Ramos (cell line): ENCODE measurements at regions not wholly inside any gene's neighbourhood (a gene's known extent, or its start where the extent isn't known, plus 50 kb on each side); places are given as distances from the start of the nearest gene placed in this dataset.

Experiments
- in situ Hi-C: fragments of 300-500 bp; cut with MboI; formaldehyde crosslinking; loops from one replicate; pipeline ENCODE4 v1.14.3; 2022; ENCODE audit warnings: low sequenced_read_pairs; ENCODE audit not compliant: unreplicated experiment

DNA sequence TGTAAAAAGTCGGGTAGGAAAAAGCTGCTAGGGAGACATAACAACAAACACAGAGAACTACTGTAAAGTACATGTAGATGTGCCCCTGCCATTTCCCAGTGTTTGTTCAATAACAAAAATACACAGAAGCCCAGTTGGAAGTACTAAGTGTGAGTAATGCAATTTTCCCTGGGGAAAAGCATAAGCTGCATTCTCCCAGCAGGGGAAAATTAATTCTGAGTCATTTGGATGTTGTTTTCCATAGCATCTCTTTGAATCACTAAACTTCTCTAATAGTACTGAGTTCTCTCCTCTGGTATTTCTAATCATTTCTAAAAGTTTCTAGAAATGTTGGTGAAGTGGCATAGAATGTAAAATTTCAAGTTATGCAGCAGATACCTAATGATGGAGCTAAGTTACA lies 1114.9 kb downstream of the C4orf33 start:
- in situ Hi-C loops = no loop called here

DNA sequence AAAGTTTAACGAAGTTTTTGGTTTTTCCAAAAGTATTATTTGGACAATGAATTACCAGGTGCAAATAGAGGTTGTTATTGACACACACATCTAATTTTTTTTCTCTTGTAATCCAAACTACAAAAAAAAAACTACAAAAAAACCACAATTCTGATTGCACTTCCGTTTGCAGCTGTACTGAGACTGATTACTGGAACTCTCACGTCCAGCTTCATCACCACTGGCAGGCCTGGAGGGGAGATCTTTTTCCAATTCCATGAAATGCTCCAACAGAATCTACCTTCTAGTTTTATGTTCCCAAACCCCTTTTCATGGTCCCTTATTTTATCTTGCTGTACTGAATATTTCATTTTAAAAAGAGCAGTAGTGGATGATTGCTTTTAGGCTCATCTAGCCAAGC lies 1118.3 kb downstream of the C4orf33 start:
- in situ Hi-C loops = no loop called here

DNA sequence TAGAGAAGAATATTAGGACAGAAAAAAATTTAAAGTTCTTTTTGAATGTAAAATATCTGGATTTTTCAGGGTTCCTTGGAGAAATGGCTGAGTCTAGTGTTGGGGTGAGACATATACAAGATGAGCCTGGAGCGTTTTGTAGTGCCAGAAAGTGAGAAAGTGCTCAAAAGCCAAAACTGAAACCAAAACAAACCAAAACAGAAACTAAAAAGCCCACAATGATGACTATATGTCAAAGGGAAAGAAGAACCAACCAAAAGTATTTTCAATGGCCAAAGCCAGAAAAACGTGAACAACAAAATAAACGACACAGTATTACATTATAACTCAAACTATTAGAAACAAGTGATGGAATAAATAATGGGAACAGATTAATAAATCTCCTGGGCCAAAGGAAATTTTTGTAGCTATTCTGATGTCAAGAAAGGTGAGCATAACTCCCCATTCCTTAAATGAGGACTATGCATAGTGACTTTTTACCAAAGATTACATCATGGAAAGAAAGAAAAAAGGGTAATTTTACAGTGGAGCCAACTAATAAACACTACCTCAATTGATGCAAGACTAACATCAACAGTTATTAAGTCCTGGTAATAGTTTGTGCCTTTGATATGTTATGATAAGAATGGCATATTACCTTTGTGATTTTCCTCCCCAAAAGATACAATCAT lies 1137.6 kb downstream of the C4orf33 start:
- in situ Hi-C loops = no loop called here

DNA sequence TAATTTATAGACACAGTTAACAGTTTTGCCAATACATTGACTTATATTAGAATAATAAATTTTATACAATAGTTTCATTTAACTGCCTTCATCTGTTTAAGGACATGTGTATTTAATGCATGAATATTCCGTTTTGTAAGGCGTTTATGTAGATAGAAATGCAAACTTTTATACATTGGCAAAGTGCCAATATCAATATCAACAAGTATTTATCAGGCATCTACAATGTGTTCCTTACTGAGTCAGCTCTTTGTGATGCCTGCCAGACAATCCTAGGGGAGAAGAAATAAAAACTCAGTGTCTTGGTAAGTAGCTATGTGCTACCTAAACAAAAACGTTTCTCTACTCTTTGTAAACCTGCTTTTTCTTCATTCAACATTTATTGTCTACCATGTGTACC lies 1142.2 kb downstream of the C4orf33 start:
- in situ Hi-C loops = no loop called here

DNA sequence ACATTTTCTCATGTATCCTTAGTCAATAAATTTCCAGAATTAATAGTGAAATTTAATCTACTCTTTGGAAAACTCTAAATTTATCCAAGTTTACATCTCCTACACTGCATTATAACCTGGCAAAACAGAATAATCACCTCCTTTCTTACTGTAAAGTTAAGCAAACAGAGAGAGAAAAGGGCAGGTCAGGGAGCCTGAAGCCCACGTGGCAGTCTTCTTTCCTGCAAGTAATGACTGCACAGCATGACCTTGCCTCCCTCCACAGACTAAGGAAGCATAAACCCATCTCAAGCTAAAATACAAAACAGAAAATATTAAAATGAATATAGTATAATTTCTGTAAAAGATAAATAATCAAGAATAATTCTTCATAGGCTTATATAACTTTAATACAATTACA lies 1153.0 kb downstream of the C4orf33 start:
- in situ Hi-C loops = no loop called here

DNA sequence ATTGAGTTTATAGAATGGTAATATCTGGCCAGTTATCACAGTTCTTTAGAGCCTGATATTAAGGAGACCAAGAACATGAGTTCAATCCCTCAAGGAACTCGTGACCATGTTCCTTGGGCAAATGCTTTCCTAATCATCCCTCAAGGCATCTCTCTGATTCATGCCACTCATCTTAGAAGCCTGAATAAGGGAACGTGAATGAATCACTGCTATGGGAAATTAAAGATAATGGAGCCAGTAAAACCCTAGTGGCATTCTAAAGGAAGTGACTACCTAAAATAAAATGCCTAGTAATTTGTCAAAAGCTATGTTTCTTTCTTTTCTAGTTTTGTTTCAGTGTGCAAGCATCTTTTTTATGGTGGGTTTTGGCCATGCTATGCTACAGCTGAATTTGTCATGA lies 1161.3 kb downstream of the C4orf33 start:
- in situ Hi-C loops = no loop called here

DNA sequence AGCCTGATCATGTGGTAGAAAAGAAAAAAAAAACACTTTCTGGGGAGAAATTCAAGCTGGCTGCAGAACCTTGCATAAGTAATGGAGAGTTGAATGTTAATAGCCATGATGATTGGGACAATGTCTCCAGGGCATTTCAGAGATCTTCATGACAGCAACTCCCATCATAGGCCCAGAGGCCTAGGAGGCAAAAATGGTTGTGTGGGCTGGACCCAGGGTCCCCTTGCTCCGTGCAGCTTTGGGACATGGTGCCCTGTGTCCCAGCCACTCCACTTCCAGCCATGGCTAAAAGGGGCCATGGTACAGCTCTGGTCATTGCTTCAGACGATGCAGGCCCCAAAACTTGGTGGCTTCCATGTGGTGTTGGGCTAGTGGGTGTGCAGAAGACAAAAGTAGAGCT lies 1170.9 kb downstream of the C4orf33 start:
- in situ Hi-C loops = no loop called here

DNA sequence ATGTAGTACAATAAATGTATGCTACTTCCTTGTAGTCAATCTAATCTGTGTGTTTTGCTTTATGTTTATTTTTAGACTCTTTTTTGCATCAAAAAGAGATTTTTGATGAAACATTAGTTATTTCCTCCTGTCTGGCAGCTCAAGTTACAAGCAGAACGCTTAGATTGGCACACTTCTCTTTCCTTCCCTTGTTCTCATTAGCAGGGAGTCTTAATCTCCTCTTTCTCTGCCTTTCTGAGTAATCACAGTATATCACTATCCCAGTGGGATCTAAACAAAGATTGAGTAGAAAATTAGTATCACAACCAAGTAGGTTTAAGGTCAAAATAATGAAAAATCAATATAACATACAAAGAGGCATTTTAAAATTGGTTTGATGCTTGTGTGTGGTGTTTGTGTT lies 1192.6 kb downstream of the C4orf33 start:
- in situ Hi-C loops = no loop called here

DNA sequence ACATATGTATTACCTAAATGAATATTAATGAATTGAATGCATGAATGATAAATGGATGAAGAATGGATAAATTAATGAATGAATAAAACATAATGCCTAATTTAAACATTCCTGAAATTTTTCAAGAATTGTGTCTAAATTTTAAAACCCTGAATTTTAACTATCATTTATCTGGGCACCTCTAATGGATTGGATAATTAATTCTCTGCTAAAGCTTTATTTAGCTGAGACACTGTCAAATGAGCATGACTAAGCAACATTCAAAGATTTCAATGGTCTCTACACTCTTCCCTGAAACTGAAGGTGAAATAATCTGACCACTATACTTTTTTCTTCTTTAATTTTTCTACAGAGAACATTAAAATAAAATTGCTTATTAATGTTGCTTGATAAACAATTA lies 1197.7 kb downstream of the C4orf33 start:
- in situ Hi-C loops = no loop called here

DNA sequence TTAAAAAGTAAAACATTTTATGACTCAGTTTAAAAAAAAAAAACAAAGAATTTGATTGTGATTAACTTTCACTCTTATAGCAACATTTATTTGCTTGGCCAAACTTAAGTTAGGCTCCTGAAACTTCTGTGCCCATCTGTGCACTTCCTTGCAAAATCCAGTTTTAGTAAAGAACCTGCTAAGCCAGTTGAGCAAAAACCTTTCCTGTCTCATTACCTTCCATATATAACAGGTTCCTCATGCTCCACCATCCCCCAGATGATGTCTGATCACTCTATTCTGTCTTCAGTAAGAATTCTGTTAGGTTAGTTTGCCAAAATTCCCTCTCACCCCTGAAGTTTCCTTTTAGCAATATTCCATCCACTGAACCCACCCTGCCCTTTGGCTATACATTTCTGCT lies 1200.5 kb downstream of the C4orf33 start:
- in situ Hi-C loops = no loop called here

DNA sequence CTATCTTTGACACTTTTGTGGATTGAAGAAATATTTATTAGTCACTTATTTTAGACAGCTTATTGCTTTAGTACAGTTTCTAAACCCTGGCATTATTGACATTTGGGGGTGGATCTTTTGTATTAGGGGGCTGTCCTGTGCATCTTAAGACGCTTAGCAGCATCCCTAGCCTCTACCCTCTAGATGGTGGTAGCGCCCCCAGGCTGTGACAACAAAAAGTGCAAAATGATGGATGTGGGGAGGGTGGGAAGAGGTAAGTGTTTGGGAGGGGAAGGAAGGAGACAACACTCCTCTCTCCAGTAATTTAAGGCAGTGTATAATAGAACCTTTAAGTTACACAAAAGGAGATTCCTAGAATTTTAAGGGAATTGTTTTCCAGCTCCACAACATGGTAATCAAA lies 1210.6 kb downstream of the C4orf33 start:
- in situ Hi-C loops = no loop called here

DNA sequence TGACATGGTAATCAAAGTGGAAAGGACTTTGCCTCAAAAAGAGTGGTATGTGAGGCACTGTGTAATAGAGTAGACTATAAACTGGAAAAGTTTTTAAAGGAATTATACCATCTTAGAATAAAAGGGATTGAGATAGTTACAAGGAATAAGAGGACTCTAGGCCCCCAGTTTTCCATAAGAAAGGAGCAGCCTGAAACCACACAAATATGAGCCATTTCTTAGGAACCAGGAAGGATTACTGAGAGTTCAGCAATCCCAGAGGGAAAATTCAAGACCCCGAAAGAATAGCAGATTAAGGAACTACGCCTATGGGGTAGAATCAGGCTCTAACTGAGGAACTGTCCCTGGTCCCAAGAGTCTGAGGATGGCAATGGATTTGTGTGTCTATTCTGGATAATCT lies 1213.3 kb downstream of the C4orf33 start:
- in situ Hi-C loops = no loop called here

DNA sequence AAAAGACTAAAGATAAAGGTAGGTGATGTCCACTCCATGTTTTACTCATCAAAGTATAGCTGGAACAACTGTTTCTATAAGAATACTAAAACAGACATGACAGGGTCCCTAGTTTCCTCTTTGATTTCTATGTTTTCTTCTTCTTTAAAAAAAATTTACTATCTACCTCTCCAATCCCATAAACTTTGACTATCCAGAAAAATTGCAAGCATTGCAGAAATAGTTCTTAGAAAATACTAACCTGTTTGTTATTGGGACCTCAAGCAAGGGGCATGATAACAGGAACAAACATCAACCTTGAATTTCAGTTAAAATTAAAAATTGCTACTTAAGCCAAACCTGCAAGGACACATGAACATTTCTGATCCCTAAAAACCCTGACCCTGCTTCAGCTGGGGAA lies 1226.5 kb downstream of the C4orf33 start:
- in situ Hi-C loops = no loop called here

DNA sequence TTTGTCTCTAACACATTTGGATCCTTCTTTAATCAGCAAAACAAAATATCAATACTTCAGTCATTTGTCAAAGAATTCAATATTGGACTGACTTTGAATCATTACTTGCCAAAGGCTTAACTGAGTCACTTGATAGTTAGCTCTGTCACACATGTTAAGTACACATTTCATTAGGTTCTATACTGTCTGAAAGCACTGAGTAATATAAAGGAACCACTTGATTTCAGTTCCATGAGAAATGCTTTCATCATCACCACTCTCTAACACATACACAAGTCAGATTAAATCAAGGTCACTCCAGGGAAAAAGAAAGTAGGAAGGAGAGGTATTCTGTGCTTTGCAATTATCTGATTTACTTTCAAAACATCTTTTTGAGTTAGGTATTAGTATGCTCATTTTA lies 1233.1 kb downstream of the C4orf33 start:
- in situ Hi-C loops = no loop called here

DNA sequence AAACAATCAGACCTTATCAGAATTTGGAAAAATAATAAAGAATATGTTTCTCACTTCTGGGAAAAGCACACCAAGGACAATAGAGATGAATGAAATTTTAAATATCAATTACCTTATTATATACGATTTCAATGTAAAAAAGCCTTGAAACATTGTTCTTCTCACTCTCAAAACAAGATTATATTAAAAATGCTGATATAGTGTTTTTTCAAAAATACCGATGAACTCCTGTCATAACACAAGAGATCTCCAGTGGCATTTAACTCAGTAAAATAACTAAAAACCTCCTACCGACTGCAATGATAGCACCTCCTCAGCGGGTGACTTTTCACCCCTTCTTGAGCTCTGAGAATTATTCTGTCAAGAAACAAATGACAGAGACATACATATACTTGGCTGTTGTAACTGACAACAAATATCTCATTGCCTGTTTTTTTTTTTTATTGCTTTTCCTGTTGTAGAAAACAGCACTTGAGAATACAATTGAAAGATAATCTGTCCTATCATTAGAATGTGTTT lies 1237.3 kb downstream of the C4orf33 start:
- in situ Hi-C loops = no loop called here

DNA sequence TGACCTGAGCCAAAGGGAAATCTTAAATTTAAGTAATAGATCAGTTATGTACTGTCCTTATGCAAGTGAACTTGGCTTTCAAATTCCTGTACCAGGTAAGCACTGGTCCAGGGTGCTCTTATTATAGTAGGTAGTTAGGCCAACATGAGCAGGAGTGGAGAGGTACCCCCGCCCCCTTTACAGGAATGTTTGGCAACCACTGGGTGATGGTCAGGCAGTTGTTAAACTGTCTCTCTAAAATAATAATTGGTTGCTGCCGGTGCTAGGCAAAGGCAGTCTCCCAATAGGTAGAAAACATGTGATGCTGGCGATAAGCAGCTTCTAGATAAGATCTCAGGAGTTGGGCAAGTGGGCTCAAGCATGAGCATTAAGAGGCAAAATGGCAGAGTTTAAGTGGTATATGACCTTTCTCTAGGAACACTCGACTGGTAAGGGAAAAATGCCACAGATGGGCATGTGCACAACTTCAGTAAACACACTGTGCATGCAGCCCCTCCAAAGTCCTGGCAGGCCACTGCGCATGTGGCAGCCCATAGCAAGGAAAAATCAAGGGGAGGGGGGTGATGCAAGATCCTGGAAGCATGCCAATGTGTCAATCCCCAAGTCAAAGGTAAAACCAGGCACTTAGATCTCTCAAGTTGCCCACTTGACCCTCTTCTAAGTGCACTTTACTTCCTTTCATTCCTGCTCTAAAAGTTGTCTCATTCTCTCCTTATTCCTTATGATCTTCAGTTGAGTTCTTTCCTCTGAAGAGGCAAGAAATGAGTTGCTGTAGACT lies 1239.7 kb downstream of the C4orf33 start:
- in situ Hi-C loops = no loop called here

DNA sequence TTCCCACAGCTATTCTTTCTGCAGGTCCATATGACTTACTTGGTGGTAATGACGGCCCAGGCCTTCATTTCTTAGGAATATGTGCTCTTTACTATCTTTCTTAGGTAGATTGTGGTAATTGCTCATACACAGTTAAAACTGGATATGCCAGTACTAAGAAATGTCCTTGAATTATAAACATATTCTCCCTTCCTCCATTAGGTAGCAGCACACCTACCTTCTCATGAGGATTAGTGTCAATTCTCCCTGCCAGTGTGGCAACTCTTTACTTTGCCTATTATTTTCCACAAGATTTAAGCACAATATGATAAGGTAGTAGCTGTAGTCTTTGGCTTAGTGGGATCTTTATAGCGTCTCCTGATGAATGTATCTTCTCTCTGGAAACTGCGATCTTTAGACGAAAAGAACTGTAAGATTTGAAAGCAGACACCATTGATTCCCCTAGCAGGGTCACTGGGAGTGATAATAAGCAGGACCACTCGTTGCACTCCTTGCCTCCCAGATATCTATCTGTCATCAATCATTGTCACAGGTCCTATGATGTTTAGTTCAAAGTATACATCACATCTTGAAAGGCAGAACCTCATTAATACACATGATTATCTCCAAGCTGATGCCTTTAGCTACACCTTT lies 1240.7 kb downstream of the C4orf33 start:
- in situ Hi-C loops = no loop called here

DNA sequence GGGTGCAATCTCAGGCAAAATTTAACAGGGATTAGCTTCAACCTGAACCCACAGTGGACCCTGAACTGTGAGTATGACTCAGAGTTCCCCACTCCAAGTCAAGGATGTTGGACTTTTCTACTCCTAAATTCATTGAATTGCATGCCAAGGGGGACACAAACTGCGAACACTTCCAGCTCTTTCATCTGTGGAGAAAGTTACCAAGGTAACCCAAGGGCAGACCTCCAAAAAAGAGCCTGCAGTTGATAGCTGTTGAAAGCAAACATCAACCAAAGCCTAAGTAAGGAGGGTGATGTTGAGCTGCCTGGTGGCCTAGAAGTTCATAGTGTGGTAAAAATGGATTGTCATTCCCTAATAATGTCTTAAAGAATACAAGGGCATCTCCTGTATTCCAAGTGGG lies 1242.9 kb downstream of the C4orf33 start:
- in situ Hi-C loops = no loop called here

DNA sequence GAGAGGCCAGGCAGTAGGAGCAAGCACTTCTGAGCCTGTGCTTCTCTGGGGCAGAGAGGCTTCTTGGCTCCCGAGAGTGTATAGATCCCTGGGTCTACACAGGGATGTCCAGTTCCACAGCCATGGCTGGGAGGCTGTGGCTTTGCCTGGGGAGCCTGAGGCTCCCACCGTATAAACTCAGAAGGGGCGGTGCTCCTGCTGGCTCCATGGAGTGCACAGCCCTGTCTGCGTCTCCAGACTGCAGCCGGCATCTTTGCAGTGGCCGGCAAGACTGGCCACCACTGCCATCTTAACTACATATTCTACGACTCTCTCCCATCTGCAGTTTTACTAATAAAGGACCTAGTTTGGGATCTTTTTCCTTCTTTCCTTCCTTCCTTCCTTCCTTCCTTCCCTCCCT lies 1253.8 kb downstream of the C4orf33 start:
- in situ Hi-C loops = no loop called here

DNA sequence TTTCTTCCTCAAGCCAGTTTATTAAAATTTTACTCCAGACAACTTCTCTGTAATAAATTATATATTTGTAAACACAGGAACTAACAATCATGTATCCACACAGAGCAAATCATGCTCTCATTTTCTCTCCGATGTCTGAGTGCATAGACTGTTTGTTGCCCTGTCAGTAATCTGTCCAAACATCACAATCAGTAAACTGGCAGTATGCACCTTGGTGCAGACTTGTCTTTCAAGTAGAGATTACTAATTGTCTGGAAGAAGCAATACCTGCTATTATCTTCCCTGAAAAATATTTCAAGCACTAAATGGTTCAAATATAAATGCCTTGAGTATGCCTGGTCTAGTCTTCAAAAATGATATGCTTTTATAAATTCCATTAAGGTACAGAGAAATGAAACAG lies 1260.9 kb downstream of the C4orf33 start:
- in situ Hi-C loops = no loop called here

DNA sequence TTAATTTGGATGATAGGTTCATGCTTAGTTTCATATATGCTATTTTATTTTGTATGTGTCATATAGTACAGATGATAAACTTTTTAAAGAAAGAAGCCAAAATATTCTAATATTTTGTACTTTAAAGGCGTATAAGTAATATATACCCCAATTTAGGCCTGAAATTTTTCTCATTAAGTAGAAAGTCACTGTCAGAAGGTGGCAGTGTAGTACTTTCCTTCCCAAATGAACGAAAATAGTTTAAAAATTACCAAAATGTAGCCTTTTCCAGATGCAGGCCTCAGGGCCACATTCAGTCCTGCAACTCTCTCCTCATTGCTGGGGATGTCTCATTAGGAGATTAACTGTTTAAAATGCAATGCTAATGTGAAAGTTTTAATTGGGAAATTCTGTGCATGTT lies 1263.6 kb downstream of the C4orf33 start:
- in situ Hi-C loops = no loop called here
